Central memory CD4-positive, alpha-beta T cell (primary cell): ENCODE measurements at regions not wholly inside any gene's neighbourhood (a gene's known extent, or its start where the extent isn't known, plus 50 kb on each side); places are given as distances from the start of the nearest gene placed in this dataset.

Experiments used
- DNase-seq: peaks from one replicate; pipeline ENCODE4 v3.0.0; 2022

DNA sequence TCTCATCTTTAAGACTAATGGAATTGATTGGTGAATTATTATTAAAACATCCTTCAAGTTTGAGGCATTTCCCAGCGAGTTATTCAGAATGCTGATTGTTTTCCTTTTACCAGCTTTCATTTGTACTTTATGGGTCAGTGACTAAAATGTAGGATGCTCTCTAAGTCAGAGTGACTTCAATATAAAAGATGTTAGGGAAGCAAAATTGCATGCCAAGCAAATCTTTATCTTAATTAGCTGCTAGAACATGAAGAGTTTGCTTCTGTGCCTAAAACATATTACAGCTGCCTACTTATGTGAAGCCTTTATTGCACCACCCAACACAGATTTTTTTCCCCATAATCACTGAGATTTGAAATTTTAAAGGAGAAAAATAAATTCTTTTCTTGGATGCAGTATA, 79.8 kb upstream of the CYYR1 start:
- no peak for DNase-seq

GRCh38 chr21:26641062-26641461, 68.0 kb upstream of the CYYR1 start:
- no peak for DNase-seq

- DNase-seq: no peak
Observed at GRCh38 chr21:26637201-26637745, 64.2 kb upstream of the CYYR1 start.

GRCh38 chr21:26635681-26636080, 62.6 kb upstream of the CYYR1 start:
- DNase-seq: no peak

GRCh38 chr21:26632691-26633090, 59.6 kb upstream of the CYYR1 start:
- no peak for DNase-seq

DNA sequence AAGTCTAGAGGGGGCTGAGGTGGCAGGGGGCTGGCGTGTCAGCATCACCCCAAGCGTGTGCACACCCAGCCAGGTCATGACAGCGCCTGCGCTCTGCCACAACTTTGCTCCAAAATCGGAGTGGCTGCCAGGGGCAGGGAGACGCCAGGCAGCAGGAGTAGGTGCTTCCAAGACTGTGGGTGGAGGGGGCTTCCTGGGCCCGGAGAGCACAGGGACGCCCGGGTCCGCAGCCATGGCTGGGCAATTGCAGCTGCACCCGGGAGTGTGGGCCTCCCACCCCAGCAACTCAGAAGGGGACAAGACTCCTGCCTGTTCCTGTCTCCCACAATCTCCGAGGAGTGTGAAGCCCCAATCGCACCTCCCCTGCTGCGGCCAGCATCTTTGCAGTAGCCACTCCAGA, 53.1 kb upstream of the CYYR1 start:
- no peak for DNase-seq

DNA sequence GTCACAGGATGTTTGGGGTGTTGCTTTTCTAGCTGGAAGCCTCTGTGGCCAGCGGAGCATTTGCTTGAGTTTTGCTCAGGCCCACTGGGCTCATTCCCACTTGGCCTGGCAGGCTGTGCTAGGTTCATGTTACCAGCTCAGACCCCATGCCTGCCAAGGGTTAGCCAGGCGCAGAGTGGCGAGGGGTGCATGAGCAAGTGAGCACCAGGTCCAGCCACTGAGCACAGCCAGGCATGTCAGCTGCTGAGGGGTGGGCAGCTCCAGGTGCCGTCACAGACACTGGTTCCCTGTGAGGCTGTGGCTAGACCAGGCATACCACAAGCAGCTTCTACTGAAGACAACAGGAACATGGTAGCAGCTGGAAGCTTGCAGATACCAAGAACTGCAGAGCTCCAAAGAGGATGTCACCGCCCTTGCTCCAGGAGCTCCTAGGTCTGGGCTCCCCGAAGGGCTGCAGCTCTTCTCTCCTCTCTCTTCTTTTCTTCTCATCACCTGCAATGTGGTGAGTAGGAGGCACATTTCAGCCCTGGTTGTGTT, 52.0 kb upstream of the CYYR1 start:
- no peak for DNase-seq
